WTC11 (cell line): ENCODE measurements at regions not wholly inside any gene's neighbourhood (a gene's known extent, or its start where the extent isn't known, plus 50 kb on each side); places are given as distances from the start of the nearest gene placed in this dataset.

ENCODE experiments used
- ATF2 ChIP-seq: sonication (generic); formaldehyde crosslinking; IDR thresholded peaks from 2 replicates; pipeline ENCODE4 v1.8.1; 2022; ENCODE audit warnings: low read depth, missing genetic modification reagents, borderline replicate concordance
- ATF3 ChIP-seq: sonication (generic); formaldehyde crosslinking; conservative IDR thresholded peaks from 2 replicates; pipeline ENCODE4 v1.8.1; 2022; ENCODE audit warnings: mild to moderate bottlenecking, missing genetic modification reagents
- CREB1 ChIP-seq: sonication (generic); formaldehyde crosslinking; IDR thresholded peaks from 2 replicates; pipeline ENCODE4 v1.8.0; 2023; ENCODE audit warnings: mild to moderate bottlenecking, missing genetic modification reagents
- CTCF ChIP-seq: fragments of 200-600 bp; IDR thresholded peaks from 2 replicates; pipeline ENCODE4 v1.8.0; 2022; ENCODE audit warnings: antibody characterized with exemption
- EMX1 ChIP-seq: fragments of 250-450 bp; sonication (Bioruptor Pico); IDR thresholded peaks from 2 replicates; pipeline ENCODE4 v1.8.0; 2021; ENCODE audit warnings: mild to moderate bottlenecking
- IRF2 ChIP-seq: sonication (generic); formaldehyde crosslinking; IDR thresholded peaks from 2 replicates; pipeline ENCODE4 v1.8.0; 2022; ENCODE audit warnings: low read depth, missing genetic modification reagents, borderline replicate concordance
- MAX ChIP-seq: sonication (generic); formaldehyde crosslinking; IDR thresholded peaks from 2 replicates; pipeline ENCODE4 v1.8.0; 2022; ENCODE audit warnings: mild to moderate bottlenecking, missing genetic modification reagents
- TP53 ChIP-seq: sonication (generic); formaldehyde crosslinking; IDR thresholded peaks from 2 replicates; pipeline ENCODE4 v1.8.1; 2023; ENCODE audit warnings: mild to moderate bottlenecking, missing genetic modification reagents
- ZBTB21 ChIP-seq: sonication (generic); formaldehyde crosslinking; IDR thresholded peaks from 2 replicates; pipeline ENCODE4 v1.8.1; 2023; ENCODE audit warnings: mild to moderate bottlenecking, missing genetic modification reagents, borderline replicate concordance
- ZNF138 ChIP-seq: sonication (generic); formaldehyde crosslinking; conservative IDR thresholded peaks from 2 replicates; pipeline ENCODE4 v1.8.1; 2022; ENCODE audit warnings: mild to moderate bottlenecking, moderate library complexity, missing genetic modification reagents
- ZNF219 ChIP-seq: sonication (generic); formaldehyde crosslinking; IDR thresholded peaks from 2 replicates; pipeline ENCODE4 v1.8.0; 2023; ENCODE audit warnings: missing genetic modification reagents, mild to moderate bottlenecking, borderline replicate concordance
- ZNF423 ChIP-seq: fragments of 250-450 bp; sonication (Bioruptor Pico); IDR thresholded peaks from 2 replicates; pipeline ENCODE4 v2.1.2; 2022; ENCODE audit warnings: mild to moderate bottlenecking, moderate library complexity
- TF ChIP-seq, protein P1 (sequence below): fragments of 250-450 bp; sonication (Bioruptor Pico); IDR thresholded peaks from 2 replicates; pipeline ENCODE4 v2.1.2; 2022; ENCODE audit warnings: mild to moderate bottlenecking, moderate library complexity

GRCh38 chr5:109563189-109563588 lies 126.5 kb upstream of the MAN2A1 start:
- TF ChIP-seq CTCF (no peak), ZNF219 (CRISPR knock-in tag) (no peak), ATF2 (CRISPR knock-in tag) (no peak), MAX (CRISPR knock-in tag) (no peak), EMX1 (CRISPR knock-in tag) (no peak), ZBTB21 (CRISPR knock-in tag) (no peak), ATF3 (CRISPR knock-in tag) (no peak), CREB1 (CRISPR knock-in tag) (no peak), ZNF138 (CRISPR knock-in tag) (no peak), IRF2 (no peak), TP53 (CRISPR knock-in tag) (no peak), ZNF423 (CRISPR knock-in tag) (no peak)
- TF ChIP-seq, protein P1, sequence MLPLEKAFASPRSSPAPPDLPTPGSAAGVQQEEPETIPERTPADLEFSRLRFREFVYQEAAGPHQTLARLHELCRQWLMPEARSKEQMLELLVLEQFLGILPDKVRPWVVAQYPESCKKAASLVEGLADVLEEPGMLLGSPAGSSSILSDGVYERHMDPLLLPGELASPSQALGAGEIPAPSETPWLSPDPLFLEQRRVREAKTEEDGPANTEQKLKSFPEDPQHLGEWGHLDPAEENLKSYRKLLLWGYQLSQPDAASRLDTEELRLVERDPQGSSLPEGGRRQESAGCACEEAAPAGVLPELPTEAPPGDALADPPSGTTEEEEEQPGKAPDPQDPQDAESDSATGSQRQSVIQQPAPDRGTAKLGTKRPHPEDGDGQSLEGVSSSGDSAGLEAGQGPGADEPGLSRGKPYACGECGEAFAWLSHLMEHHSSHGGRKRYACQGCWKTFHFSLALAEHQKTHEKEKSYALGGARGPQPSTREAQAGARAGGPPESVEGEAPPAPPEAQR (CRISPR knock-in tag), result no peak
